ENCODE measurements at regions not wholly inside any gene's neighbourhood (a gene's known extent, or its start where the extent isn't known, plus 50 kb on each side); places are given as distances from the start of the nearest gene placed in this dataset.

- TF ChIP-seq CTCF (IDR thresholded peaks at IDR 0.05): no peak
- no peak for TF ChIP-seq POLR2A (IDR thresholded peaks at IDR 0.05)
Observed at GRCh38 chr1:200242110-200243041, 167.5 kb downstream of the ZNF281 start.

Data from uterus (tissue), 2 donors.